ENCODE measurements at regions not wholly inside any gene's neighbourhood (a gene's known extent, or its start where the extent isn't known, plus 50 kb on each side); places are given as distances from the start of the nearest gene placed in this dataset.

GRCh38 chr12:90441431-90441830 lies 513.5 kb downstream of the CCER1 start:
- no peak for DNase-seq (ENCODE audit: low read depth)
- TF ChIP-seq CTCF (IDR thresholded peaks at IDR 0.05; ENCODE audit: insufficient read depth, low read length) = peak; percentile 11
- H3K4me3 ChIP-seq (ENCODE audit: low read depth, low read length) = no peak overlapping the region

GRCh38 chr12:90428881-90429280 lies 526.1 kb downstream of the CCER1 start:
- no peak for DNase-seq (ENCODE audit: low read depth)
- TF ChIP-seq CTCF (IDR thresholded peaks at IDR 0.05; ENCODE audit: insufficient read depth, low read length) = no peak
- no peak overlapping the region for H3K4me3 ChIP-seq (ENCODE audit: low read depth, low read length)

- TF ChIP-seq CTCF (IDR thresholded peaks at IDR 0.05; ENCODE audit: insufficient read depth, low read length) = no peak
- no peak for DNase-seq (ENCODE audit: low read depth)
Observed at GRCh38 chr12:90428465-90428864, 526.5 kb downstream of the CCER1 start.

GRCh38 chr12:90423965-90424364 lies 531.0 kb downstream of the CCER1 start:
- no peak for DNase-seq (ENCODE audit: low read depth)
- H3K4me3 ChIP-seq (ENCODE audit: low read depth, low read length) = no peak overlapping the region
- no peak for TF ChIP-seq CTCF (IDR thresholded peaks at IDR 0.05; ENCODE audit: insufficient read depth, low read length)

More at GRCh38 chr12:90428465-90428864, 526.5 kb downstream of the CCER1 start:
- no peak overlapping the region for H3K4me3 ChIP-seq (ENCODE audit: low read depth, low read length)

GRCh38 chr12:90410962-90411361 lies 544.0 kb downstream of the CCER1 start:
- H3K4me3 ChIP-seq (ENCODE audit: low read depth, low read length) = no peak overlapping the region
- no peak for DNase-seq (ENCODE audit: low read depth)
- no peak for TF ChIP-seq CTCF (IDR thresholded peaks at IDR 0.05; ENCODE audit: insufficient read depth, low read length)

- no peak for TF ChIP-seq CTCF (IDR thresholded peaks at IDR 0.05; ENCODE audit: insufficient read depth, low read length)
- DNase-seq (ENCODE audit: low read depth) = no peak
Observed at GRCh38 chr12:90407841-90408240, 547.1 kb downstream of the CCER1 start.

GRCh38 chr12:90404071-90404470 lies 550.9 kb downstream of the CCER1 start:
- TF ChIP-seq CTCF (IDR thresholded peaks at IDR 0.05; ENCODE audit: insufficient read depth, low read length) = no peak
- H3K4me3 ChIP-seq (ENCODE audit: low read depth, low read length) = no peak overlapping the region
- DNase-seq (ENCODE audit: low read depth) = no peak

More at GRCh38 chr12:90407841-90408240, 547.1 kb downstream of the CCER1 start:
- H3K4me3 ChIP-seq (ENCODE audit: low read depth, low read length) = no peak overlapping the region
